Immature natural killer cell (primary cell): ENCODE measurements at regions not wholly inside any gene's neighbourhood (a gene's known extent, or its start where the extent isn't known, plus 50 kb on each side); places are given as distances from the start of the nearest gene placed in this dataset.

Source experiments
- DNase-seq, 3 donors: peaks; one replicate each; pipeline ENCODE4 v3.0.0; 2022; ENCODE audit warnings: mixed read lengths in 1 of 3
- H3K27ac Mint-ChIP-seq, 6 donors: one replicate each; pipeline ENCODE4 v1.8.0; 2020; ENCODE audit warnings: mixed read lengths in 6 of 6, mild to moderate bottlenecking in 5 of 6, inconsistent platforms in 4 of 6, moderate library complexity in 3 of 6
- H3K27me3 Mint-ChIP-seq, 3 donors: one replicate each; pipeline ENCODE4 v1.8.0; 2020 to 2021; ENCODE audit warnings: low read depth in 3 of 3, mild to moderate bottlenecking in 3 of 3, mixed read lengths in 3 of 3, moderate library complexity in 3 of 3, inconsistent platforms in 1 of 3
- H3K36me3 Mint-ChIP-seq, 3 donors: one replicate each; pipeline ENCODE4 v1.8.0; 2020; ENCODE audit warnings: mixed read lengths in 3 of 3, inconsistent platforms in 2 of 3, mild to moderate bottlenecking in 2 of 3
- H3K4me1 Mint-ChIP-seq, 2 donors: one replicate each; pipeline ENCODE4 v1.8.0; 2020; ENCODE audit warnings: inconsistent platforms in 2 of 2, mild to moderate bottlenecking in 2 of 2, mixed read lengths in 2 of 2, moderate library complexity in 1 of 2
- H3K4me3 Mint-ChIP-seq, 5 donors: one replicate each; pipeline ENCODE4 v1.8.0; 2020; ENCODE audit warnings: mild to moderate bottlenecking in 5 of 5, mixed read lengths in 5 of 5, inconsistent platforms in 3 of 5, moderate library complexity in 3 of 5
- H3K9me3 Mint-ChIP-seq, 6 donors: one replicate each; pipeline ENCODE4 v1.8.0; 2020; ENCODE audit warnings: mild to moderate bottlenecking in 6 of 6, mixed read lengths in 6 of 6, inconsistent platforms in 4 of 6, moderate library complexity in 3 of 6

GRCh38 chr10:10292501-10292900 is 725.2 kb upstream of the CELF2 start:
- Mint-ChIP-seq H3K27ac (no peak overlapping the region), H3K4me1 (no peaks in the 10 kb centered on the region), H3K4me3 (no peak overlapping the region), H3K9me3 (peaks cover 0 to 13% (median 2%) of the 10 kb centered on the region in 6 donors), H3K27me3 (peaks cover 0 to 2% (median 0%) of the 10 kb centered on the region in 3 donors), H3K36me3 (no peaks in the 10 kb centered on the region)
- DNase-seq, result no peak

GRCh38 chr10:10293041-10293440 is 724.6 kb upstream of the CELF2 start:
- H3K36me3 Mint-ChIP-seq, result no peaks in the 10 kb centered on the region
- H3K4me3 Mint-ChIP-seq, result no peak overlapping the region
- H3K4me1 Mint-ChIP-seq, result no peaks in the 10 kb centered on the region
- H3K27me3 Mint-ChIP-seq, result peaks cover 0 to 2% (median 0%) of the 10 kb centered on the region in 3 donors
- H3K27ac Mint-ChIP-seq, result no peak overlapping the region
- no peak for DNase-seq
- peaks cover 0 to 13% (median 2%) of the 10 kb centered on the region in 6 donors for H3K9me3 Mint-ChIP-seq

- H3K4me1 Mint-ChIP-seq, result no peaks in the 10 kb centered on the region
- no peaks in the 10 kb centered on the region for H3K36me3 Mint-ChIP-seq
- no peak overlapping the region for H3K4me3 Mint-ChIP-seq
- DNase-seq, result no peak
- peaks cover 0 to 2% (median 1%) of the 10 kb centered on the region in 3 donors for H3K27me3 Mint-ChIP-seq
- no peak overlapping the region for H3K27ac Mint-ChIP-seq
- peaks cover 0 to 13% (median 2%) of the 10 kb centered on the region in 6 donors for H3K9me3 Mint-ChIP-seq
These were observed 724.2 kb upstream of the CELF2 start for GRCh38 chr10:10293481-10293951.

GRCh38 chr10:10294184-10294880 is 723.3 kb upstream of the CELF2 start:
- no peak overlapping the region for H3K4me3 Mint-ChIP-seq
- peaks cover 0 to 1% (median 0%) of the 10 kb centered on the region in 3 donors for H3K27me3 Mint-ChIP-seq
- H3K36me3 Mint-ChIP-seq, result no peaks in the 10 kb centered on the region
- H3K9me3 Mint-ChIP-seq, result peaks cover 0 to 13% (median 2%) of the 10 kb centered on the region in 6 donors
- no peaks in the 10 kb centered on the region for H3K4me1 Mint-ChIP-seq
- DNase-seq, result no peak
- no peak overlapping the region for H3K27ac Mint-ChIP-seq

GRCh38 chr10:10294881-10295529 is 722.7 kb upstream of the CELF2 start:
- Mint-ChIP-seq H3K4me3 (no peak overlapping the region), H3K36me3 (no peaks in the 10 kb centered on the region)

GRCh38 chr10:10295537-10295936 is 722.1 kb upstream of the CELF2 start:
- H3K4me3 Mint-ChIP-seq, result no peak overlapping the region
- DNase-seq, result no peak
- peaks cover 0 to 13% (median 2%) of the 10 kb centered on the region in 6 donors for H3K9me3 Mint-ChIP-seq
- no peaks in the 10 kb centered on the region for H3K36me3 Mint-ChIP-seq
- H3K27me3 Mint-ChIP-seq, result peaks cover 0 to 1% (median 0%) of the 10 kb centered on the region in 3 donors
- H3K27ac Mint-ChIP-seq, result no peak overlapping the region
- H3K4me1 Mint-ChIP-seq, result no peaks in the 10 kb centered on the region

More at GRCh38 chr10:10294881-10295529, 722.7 kb upstream of the CELF2 start:
- no peak for DNase-seq
- H3K27me3 Mint-ChIP-seq, result peaks cover 0 to 1% (median 0%) of the 10 kb centered on the region in 3 donors
- H3K4me1 Mint-ChIP-seq, result no peaks in the 10 kb centered on the region
- H3K27ac Mint-ChIP-seq, result no peak overlapping the region
- H3K9me3 Mint-ChIP-seq, result peaks cover 0 to 13% (median 2%) of the 10 kb centered on the region in 6 donors

GRCh38 chr10:10302689-10303088 is 715.0 kb upstream of the CELF2 start:
- no peak for DNase-seq
- Mint-ChIP-seq H3K9me3 (peaks cover 0 to 3% (median 0%) of the 10 kb centered on the region in 6 donors), H3K4me1 (no peaks in the 10 kb centered on the region), H3K4me3 (no peak overlapping the region), H3K27me3 (peaks cover 0 to 2% (median 1%) of the 10 kb centered on the region in 3 donors), H3K36me3 (no peaks in the 10 kb centered on the region), H3K27ac (no peak overlapping the region)

- Mint-ChIP-seq H3K4me1 (no peaks in the 10 kb centered on the region), H3K27ac (no peak overlapping the region), H3K4me3 (no peak overlapping the region), H3K9me3 (peaks cover 0 to 16% (median 2%) of the 10 kb centered on the region in 6 donors), H3K36me3 (no peaks in the 10 kb centered on the region), H3K27me3 (peaks cover 0 to 7% (median 3%) of the 10 kb centered on the region in 3 donors)
- no peak for DNase-seq
These were observed 710.6 kb upstream of the CELF2 start for GRCh38 chr10:10307036-10307435.

GRCh38 chr10:10307551-10307950 is 710.1 kb upstream of the CELF2 start:
- peaks cover 0 to 7% (median 3%) of the 10 kb centered on the region in 3 donors for H3K27me3 Mint-ChIP-seq
- no peaks in the 10 kb centered on the region for H3K4me1 Mint-ChIP-seq
- DNase-seq, result no peak
- peaks cover 0 to 16% (median 2%) of the 10 kb centered on the region in 6 donors for H3K9me3 Mint-ChIP-seq
- H3K36me3 Mint-ChIP-seq, result no peaks in the 10 kb centered on the region
- H3K27ac Mint-ChIP-seq, result no peak overlapping the region
- no peak overlapping the region for H3K4me3 Mint-ChIP-seq

- H3K4me1 Mint-ChIP-seq, result no peaks in the 10 kb centered on the region
- H3K27me3 Mint-ChIP-seq, result peaks cover 0 to 7% (median 3%) of the 10 kb centered on the region in 3 donors
- H3K9me3 Mint-ChIP-seq, result peaks cover 0 to 16% (median 1%) of the 10 kb centered on the region in 6 donors
- H3K36me3 Mint-ChIP-seq, result no peaks in the 10 kb centered on the region
- H3K4me3 Mint-ChIP-seq, result no peak overlapping the region
- no peak for DNase-seq
- no peak overlapping the region for H3K27ac Mint-ChIP-seq
These were observed 707.2 kb upstream of the CELF2 start for GRCh38 chr10:10310498-10310897.

- no peak for DNase-seq
- Mint-ChIP-seq H3K27ac (no peak overlapping the region), H3K27me3 (peaks cover 0 to 7% (median 3%) of the 10 kb centered on the region in 3 donors), H3K4me3 (no peak overlapping the region), H3K4me1 (no peaks in the 10 kb centered on the region), H3K36me3 (no peaks in the 10 kb centered on the region), H3K9me3 (peaks cover 0 to 16% (median 1%) of the 10 kb centered on the region in 6 donors)
These were observed 705.7 kb upstream of the CELF2 start for GRCh38 chr10:10311966-10312365.

- H3K9me3 Mint-ChIP-seq, result peaks cover 0 to 17% (median 1%) of the 10 kb centered on the region in 6 donors
- DNase-seq, result no peak
- no peaks in the 10 kb centered on the region for H3K36me3 Mint-ChIP-seq
- H3K4me1 Mint-ChIP-seq, result no peaks in the 10 kb centered on the region
- no peak overlapping the region for H3K4me3 Mint-ChIP-seq
- peaks cover 0 to 5% (median 3%) of the 10 kb centered on the region in 3 donors for H3K27me3 Mint-ChIP-seq
- no peak overlapping the region for H3K27ac Mint-ChIP-seq
These were observed 704.4 kb upstream of the CELF2 start for GRCh38 chr10:10313149-10313835.

- no peak for DNase-seq
- peaks cover 0 to 5% (median 3%) of the 10 kb centered on the region in 3 donors for H3K27me3 Mint-ChIP-seq
- no peak overlapping the region for H3K27ac Mint-ChIP-seq
- no peak overlapping the region for H3K4me3 Mint-ChIP-seq
- H3K36me3 Mint-ChIP-seq, result no peaks in the 10 kb centered on the region
- H3K9me3 Mint-ChIP-seq, result peaks cover 0 to 11% (median 1%) of the 10 kb centered on the region in 6 donors
- no peaks in the 10 kb centered on the region for H3K4me1 Mint-ChIP-seq
These were observed 703.0 kb upstream of the CELF2 start for GRCh38 chr10:10314626-10315025.

GRCh38 chr10:10315989-10316388 is 701.7 kb upstream of the CELF2 start:
- H3K27me3 Mint-ChIP-seq, result peaks cover 0 to 2% (median 1%) of the 10 kb centered on the region in 3 donors

More at GRCh38 chr10:10315989-10316388, 701.7 kb upstream of the CELF2 start:
- no peaks in the 10 kb centered on the region for H3K36me3 Mint-ChIP-seq
- H3K27ac Mint-ChIP-seq, result no peak overlapping the region
- no peak overlapping the region for H3K4me3 Mint-ChIP-seq
- H3K9me3 Mint-ChIP-seq, result peaks cover 0 to 5% (median under 1%) of the 10 kb centered on the region in 6 donors
- no peak for DNase-seq
- H3K4me1 Mint-ChIP-seq, result no peaks in the 10 kb centered on the region
